Ishikawa (cell line): ENCODE measurements at regions not wholly inside any gene's neighbourhood (a gene's known extent, or its start where the extent isn't known, plus 50 kb on each side); places are given as distances from the start of the nearest gene placed in this dataset.

ENCODE experiments used
- CEBPB ChIP-seq: IDR thresholded peaks from 2 replicates; pipeline ENCODE4 v1.6.1; 2012
- CREB1 ChIP-seq: IDR thresholded peaks from 2 replicates; pipeline ENCODE4 v1.6.1; 2012; ENCODE audit warnings: low read depth
- EGR1 ChIP-seq: IDR thresholded peaks from 2 replicates; pipeline ENCODE4 v1.6.1; 2012
- EP300 ChIP-seq: IDR thresholded peaks from 2 replicates; pipeline ENCODE4 v1.6.1; 2012; ENCODE audit warnings: borderline replicate concordance
- FOXM1 ChIP-seq: IDR thresholded peaks from 2 replicates; pipeline ENCODE4 v1.6.1; 2012; ENCODE audit warnings: low read depth, borderline replicate concordance
- NFIC ChIP-seq: IDR thresholded peaks from 2 replicates; pipeline ENCODE4 v1.6.1; 2012
- RAD21 ChIP-seq: IDR thresholded peaks from 2 replicates; pipeline ENCODE4 v1.6.1; 2012; ENCODE audit warnings: low read depth
- REST ChIP-seq: IDR thresholded peaks from 2 replicates; pipeline ENCODE4 v1.6.1; 2012; ENCODE audit warnings: low read depth, mild to moderate bottlenecking
- TAF1 ChIP-seq: IDR thresholded peaks from 2 replicates; pipeline ENCODE4 v1.6.1; 2012; ENCODE audit warnings: low read depth, mild to moderate bottlenecking
- TCF12 ChIP-seq: IDR thresholded peaks from 2 replicates; pipeline ENCODE4 v1.6.1; 2012; ENCODE audit warnings: low read depth
- TEAD4 ChIP-seq: IDR thresholded peaks from 2 replicates; pipeline ENCODE4 v1.6.1; 2012
- YY1 ChIP-seq: IDR thresholded peaks from 2 replicates; pipeline ENCODE4 v1.6.1; 2012; ENCODE audit warnings: low read depth
- ZBTB7A ChIP-seq: IDR thresholded peaks from 2 replicates; pipeline ENCODE4 v1.6.1; 2012; ENCODE audit warnings: low read depth
- TF ChIP-seq, protein P1 (sequence below): IDR thresholded peaks from 2 replicates; pipeline ENCODE4 v1.6.1; 2012
- TF ChIP-seq, protein P2 (sequence below): IDR thresholded peaks from 2 replicates; pipeline ENCODE4 v1.6.1; 2012

DNA sequence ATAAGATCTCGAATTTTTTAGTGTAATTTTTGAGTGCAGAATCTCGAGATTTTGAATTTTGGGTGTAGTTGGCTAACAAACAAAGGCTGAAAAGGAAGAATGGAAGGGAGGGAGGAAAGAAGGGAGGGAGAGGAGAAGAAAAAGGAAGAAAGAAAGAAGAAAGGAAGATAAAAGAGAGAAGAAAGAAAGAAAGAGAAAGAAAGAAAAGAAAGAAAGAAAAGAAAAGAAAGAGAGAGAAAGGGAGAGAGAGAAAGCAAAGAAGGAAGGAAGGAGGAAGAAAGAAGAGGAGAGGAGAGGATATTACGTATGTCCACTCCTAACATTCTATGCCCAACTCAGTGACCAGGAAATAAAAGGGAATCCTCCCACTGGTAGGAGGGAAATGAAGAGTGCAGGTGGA is 169.6 kb downstream of the TBXT start:
- TF ChIP-seq CREB1 (no peak), NFIC (no peak), FOXM1 (no peak), RAD21 (no peak), ZBTB7A (no peak), CEBPB (no peak), YY1 (no peak), EGR1 (no peak), TAF1 (no peak), EP300 (no peak), TEAD4 (no peak), TCF12 (no peak), REST (no peak)
- TF ChIP-seq, protein P1, sequence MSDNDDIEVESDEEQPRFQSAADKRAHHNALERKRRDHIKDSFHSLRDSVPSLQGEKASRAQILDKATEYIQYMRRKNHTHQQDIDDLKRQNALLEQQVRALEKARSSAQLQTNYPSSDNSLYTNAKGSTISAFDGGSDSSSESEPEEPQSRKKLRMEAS: no peak
- TF ChIP-seq, protein P2, sequence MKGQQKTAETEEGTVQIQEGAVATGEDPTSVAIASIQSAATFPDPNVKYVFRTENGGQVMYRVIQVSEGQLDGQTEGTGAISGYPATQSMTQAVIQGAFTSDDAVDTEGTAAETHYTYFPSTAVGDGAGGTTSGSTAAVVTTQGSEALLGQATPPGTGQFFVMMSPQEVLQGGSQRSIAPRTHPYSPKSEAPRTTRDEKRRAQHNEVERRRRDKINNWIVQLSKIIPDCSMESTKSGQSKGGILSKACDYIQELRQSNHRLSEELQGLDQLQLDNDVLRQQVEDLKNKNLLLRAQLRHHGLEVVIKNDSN: no peak

DNA sequence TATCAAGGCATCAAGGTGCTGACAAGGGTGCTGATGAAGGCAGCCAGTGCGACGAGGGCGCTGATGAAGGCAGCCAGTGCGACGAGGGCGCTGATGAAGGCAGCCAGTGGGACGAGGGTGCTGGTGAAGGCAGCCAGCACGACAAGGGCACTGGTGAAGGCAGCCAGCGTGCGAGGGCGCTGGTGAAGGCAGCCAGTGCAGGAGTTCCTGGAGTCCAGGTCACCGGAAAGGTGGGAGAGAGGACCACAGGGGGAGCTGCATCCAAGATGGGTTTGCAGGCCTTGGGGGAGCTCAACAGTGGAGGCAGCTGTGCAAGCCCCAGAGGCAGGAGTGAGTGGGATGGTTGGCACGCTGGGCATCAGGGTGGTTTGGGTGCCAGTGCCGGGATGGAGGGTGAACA is 176.3 kb downstream of the TBXT start:
- TF ChIP-seq EP300: no peak
- TF ChIP-seq, protein P1: no peak
- no peak for TF ChIP-seq YY1
- no peak for TF ChIP-seq CEBPB
- TF ChIP-seq ZBTB7A: no peak
- no peak for TF ChIP-seq RAD21
- no peak for TF ChIP-seq TAF1
- no peak for TF ChIP-seq NFIC
- TF ChIP-seq TEAD4: no peak
- no peak for TF ChIP-seq EGR1
- no peak for TF ChIP-seq CREB1
- TF ChIP-seq REST: no peak
- no peak for TF ChIP-seq TCF12
- TF ChIP-seq FOXM1: no peak
- TF ChIP-seq, protein P2: no peak

- TF ChIP-seq EGR1 (no peak), FOXM1 (no peak), ZBTB7A (no peak), REST (no peak)
- TF ChIP-seq, protein P2: no peak
Observed at GRCh38 chr6:165990216-165990615, 177.4 kb downstream of the TBXT start.

DNA sequence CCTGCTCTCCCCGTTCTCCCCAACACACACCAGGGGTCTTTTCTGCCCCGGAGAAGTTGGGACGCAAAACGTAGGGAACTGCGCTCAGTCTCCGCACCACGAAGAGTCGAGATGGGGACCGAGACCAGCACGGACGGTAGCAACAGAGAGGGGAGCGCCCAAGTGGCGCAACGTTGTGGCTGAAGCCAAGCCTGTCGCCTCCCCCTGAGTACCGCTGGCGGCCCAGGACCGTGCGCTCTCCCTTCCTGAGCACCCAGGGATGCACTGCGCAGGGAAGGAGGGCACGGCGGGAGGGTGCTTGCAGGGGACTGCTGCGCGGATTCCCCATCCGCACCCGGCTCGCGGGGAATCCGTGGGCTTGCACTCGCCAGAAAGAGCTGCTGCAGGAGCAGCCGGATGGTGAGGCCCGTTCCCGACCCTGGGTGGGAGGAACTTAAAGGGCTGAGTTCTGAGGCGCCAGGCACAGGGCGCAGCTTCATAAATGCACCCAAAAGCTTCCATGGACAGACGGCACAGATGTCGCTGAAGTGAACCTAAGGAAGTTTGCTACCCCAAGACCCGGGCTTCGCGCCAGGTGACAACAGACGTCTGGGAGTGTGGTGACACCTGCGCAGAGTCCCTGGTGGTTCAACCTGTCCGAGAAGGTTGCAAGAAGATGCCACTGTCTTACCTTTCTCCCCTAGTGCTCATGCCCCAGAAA is 178.7 kb downstream of the TBXT start:
- TF ChIP-seq FOXM1: no peak
- no peak for TF ChIP-seq EGR1
- no peak for TF ChIP-seq NFIC
- TF ChIP-seq, protein P2: no peak
- TF ChIP-seq RAD21: no peak
- TF ChIP-seq REST: no peak
- no peak for TF ChIP-seq CREB1
- TF ChIP-seq YY1: no peak
- TF ChIP-seq, protein P1: no peak
- TF ChIP-seq TCF12: no peak
- TF ChIP-seq TEAD4: no peak
- no peak for TF ChIP-seq TAF1
- no peak for TF ChIP-seq EP300
